Hindlimb muscle (tissue), 1 donor: ENCODE measurements at regions not wholly inside any gene's neighbourhood (a gene's known extent, or its start where the extent isn't known, plus 50 kb on each side); places are given as distances from the start of the nearest gene placed in this dataset.

Experiments used
- DNase-seq: peaks from one replicate; pipeline ENCODE4 v3.0.0-alpha.2; 2013

DNA sequence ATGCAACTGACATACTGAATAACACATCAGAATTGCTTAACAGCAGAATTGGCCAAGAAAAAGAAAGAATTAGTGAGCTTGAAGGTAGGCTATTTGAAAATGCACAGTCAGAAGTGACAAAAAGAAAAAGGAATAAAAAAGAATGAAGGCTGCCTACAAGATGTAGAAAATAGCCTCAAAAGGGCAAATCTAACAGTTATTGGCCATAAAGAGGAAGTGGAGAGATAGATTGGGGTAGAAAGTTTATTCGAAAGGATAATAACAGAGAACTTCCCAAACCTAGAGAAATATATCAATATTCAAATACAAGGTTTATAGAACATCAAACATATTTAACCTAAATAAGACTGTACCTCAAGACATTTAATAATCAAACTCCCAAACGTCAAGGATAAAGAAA, 67.5 kb downstream of the ATP6V1G3 start:
- no peak for DNase-seq

DNA sequence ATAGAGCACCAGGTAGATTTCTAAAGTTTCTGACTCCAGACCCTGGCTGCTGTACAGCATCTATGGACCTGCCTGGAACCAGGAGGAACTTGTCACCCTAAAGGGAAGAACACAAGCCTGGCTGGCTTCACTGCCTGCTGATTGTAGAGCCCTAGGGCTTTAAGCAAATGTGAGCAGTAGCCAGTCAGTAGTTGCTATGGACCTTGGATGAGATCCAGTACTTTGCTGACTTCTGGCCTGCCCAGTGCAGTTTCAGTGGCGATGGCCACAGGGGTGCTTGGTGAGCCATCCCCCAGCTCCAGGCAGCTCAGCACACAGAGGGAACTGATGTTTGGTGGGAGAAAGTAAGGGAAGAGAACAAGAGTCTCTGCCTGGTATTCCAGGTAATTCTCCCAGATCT, 68.4 kb downstream of the ATP6V1G3 start:
- no peak for DNase-seq

DNA sequence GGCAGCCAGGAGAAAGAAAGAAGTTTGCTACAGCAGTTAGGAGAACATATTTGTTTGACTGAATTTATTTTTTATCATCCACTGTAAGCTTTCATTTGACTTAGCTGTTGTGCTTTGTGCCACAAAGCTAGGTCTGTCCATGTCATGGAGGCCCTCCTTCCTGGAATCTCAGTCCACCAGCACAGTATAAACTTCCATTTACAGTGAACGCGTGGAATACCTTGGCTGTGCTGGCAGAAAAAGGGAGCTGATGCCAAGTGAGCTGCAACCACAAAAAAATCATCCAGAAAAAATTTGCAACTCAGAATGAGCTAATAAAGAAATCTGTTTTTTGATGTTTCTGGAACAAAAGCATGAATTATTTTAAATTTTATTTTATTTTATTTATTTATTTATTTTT, 72.6 kb downstream of the ATP6V1G3 start:
- DNase-seq = peak; percentile 2

DNA sequence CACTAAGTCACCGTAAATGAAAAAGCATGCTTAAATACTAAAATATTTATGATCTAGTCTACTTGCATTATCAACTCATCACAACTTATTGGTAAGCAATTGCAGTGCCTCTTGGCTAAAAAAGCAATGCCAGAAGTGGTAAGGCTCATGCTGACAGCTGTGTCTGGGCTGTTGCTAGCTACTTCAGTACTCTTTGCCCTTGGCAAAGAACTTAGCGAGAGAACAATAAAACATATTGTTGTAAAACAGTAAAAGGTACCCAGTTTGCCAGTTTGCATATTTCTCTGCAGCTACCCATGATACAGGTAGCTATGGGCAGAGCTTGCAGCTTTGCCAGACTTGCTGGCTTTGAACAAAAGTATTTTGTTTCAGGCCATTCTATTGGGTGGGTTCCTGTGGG, 73.1 kb downstream of the ATP6V1G3 start:
- DNase-seq = no peak

DNA sequence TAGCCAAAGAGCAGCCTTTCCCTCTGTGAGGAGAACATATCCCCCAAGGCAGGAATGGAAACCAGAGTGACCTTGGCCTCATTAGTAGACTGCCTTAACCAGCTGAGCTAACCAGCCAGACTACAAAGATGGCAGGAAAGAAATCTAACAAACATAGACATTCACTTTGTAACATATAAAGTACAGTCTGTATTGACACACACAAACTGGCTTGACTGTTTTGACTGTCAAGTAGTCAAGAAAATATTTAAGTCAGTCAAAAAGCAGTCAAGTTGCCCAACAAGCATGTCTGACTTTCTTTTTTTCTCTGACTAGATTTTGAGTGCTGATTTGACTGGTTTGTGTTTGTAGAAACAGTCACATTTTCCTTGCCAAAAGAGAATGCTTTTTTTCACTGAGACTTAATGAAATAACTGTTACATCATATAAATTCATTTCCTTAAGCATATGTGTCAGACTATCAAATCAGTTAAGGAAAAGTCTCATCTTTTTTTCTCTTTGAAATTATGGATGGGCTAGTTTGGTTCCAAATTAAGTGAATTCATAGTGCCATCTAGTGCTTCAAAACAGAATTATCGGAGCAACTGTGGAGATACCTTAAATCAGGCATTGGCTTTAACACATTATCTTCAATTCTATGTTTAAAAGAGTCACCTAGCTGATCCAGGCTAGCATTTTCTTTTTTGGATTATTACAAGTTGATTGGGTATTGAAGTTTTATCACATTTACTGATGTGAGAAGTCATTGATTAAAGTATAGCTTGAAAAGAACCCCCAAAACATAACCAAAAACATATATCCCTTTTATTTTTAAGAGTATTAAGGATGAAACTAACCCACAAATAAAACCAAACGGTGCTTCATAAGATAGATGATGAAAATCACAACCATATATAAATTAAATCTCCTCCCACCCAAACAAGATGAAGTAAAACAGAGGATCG, 75.0 kb downstream of the ATP6V1G3 start:
- peak; percentile 54 for DNase-seq

DNA sequence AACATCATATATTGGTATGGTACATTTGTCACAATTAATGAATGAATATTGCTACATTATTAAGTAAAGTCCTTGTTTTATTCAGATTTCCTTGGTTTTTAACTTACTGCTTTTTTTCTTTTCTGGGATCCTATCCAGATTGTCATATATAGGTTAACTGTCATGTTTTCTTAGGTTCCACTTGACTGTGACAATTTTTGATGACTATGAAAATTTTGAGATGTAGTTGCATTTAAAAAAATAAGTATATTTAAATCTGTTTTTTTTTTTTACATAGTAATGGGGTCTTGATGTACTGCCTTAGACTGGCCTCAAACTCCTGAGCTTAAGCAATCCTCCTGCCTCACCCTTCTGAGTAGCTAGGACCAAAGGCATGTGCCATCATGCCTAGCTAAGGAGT, 76.8 kb downstream of the ATP6V1G3 start:
- DNase-seq = no peak

DNA sequence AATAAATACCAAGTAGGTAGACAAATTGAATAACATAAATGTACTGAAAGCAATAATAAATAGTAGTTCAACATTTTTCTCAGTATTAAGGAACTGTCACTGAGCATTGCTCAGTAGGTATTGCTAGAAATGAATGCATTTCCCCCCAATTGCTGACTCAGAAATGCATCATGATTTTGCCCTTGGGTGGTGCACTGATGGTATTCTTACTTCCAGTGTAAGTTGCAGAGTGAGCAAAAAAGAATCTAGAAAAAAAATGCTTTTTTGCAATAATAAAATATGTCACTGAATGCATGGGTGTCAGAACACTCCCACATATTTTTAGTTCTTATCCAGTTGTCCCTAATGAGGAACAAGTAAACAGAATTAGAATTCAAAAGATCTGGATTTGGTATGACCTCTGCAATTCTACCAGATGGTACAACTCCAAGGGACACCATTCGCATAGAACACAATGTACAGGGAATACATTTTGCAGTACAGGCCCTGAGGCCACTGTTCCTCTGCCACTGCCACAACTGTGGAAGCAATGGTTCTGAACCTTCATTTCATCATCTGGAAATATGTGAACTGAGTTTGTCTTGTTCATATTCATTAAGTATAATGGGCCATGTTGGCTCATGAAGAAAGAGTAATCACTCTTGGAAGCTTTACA, 78.0 kb downstream of the ATP6V1G3 start:
- no peak for DNase-seq

DNA sequence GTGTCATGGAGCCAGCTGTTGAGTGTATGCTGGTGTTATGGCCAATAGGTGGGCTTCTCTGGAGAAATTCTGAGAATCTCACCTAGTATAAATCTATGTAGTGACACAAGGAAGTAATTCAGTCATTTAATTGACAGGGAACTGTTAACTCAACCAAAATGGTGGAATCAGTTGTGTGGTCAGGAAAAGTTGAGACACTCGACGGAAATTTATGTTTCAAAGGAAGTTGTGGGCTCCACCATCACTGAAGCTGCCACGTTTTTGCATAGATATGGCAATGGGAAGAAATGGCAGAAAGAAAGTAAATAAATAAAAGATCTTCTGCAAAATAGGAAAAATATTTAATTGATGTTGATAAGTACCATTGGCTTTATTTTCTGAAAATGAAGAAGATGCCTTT, 84.5 kb downstream of the ATP6V1G3 start:
- DNase-seq = no peak

DNA sequence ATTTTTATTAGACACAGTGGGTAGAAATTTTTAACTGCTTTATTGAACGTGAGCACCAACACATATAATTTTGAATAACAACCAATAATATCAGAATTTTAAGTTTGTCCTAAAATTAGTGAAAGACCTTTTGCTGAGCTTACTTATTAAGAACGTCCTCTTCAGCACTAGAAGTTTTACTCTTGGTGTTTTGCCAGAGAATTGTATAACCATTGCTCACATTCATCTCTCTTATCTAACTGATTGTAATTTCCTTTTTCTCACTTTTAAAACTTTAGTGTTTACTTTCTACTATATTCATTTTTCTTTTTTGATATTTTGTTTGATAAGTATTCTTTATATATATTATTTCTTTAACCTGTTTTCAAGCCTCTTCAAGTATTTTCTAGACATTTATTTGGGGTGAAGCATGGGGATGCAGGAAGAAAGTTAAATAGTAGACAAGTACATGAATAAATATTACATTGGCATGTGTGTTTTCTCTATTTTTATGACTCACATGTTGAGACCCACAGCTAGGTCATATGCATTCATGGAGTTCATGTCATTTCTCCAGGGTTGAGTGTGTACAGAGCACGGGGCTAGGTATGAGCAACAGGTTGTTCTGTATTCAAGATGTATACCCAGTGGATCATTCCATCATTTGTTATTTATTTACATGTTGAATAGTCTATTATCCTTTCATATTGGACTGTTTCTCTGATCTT, 90.6 kb downstream of the ATP6V1G3 start:
- no peak for DNase-seq

DNA sequence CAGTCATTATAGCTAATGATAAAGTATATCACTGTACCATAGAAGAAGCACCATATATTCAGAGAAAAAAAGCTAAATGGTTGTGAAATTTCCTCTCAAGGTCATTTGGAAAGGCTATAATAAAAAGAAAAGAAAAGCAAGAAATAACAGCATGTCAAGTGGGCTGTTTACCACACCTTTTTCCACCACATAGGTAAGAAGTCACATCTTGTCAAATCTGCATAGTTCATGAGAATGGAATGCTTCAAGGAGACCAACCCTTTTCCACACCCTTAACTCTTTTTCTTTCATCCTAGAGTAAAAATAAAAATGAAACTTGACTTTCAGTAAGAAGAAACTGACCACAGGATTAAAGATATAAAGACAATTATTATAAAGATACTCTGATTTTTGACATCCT, 91.2 kb downstream of the ATP6V1G3 start:
- no peak for DNase-seq

DNA sequence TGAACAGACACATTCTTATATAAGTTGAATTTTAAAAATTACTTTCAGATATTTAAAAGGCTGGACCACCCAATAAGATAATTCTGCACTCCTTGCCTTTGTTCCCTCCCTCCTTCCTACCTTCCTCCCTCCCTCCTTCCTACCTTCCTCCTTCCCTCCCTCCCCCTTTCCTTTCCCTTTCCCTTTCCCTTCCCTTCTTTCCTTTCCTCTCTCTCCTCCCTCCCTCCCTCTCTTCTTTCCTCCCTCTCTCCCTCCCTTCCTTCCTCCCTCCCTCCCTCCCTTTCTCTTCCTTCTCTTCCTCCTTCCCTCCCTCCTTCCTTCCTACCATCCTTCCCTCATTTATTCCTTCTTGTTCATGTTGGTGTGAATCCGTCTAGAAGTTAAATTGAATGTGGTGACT, 93.0 kb downstream of the ATP6V1G3 start:
- DNase-seq = no peak

DNA sequence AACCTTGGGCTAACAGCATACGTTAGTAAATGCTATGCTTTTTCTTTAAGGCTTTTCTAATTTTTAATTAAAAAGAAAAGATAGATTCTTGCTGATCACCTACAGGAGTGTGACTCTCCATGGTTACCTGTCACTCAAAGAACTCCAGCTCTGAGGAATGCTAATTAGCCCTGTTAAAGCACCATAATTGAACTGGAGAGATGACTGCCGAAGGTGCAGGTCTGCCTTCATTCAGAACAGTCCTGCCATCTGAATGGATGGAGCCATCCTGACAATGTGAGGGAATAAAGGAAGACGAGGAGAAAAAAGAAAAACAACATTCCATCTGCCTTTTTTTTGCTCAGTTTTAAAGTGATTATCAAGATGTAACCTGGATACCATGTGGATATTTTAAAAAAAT, 94.6 kb downstream of the ATP6V1G3 start:
- no peak for DNase-seq

DNA sequence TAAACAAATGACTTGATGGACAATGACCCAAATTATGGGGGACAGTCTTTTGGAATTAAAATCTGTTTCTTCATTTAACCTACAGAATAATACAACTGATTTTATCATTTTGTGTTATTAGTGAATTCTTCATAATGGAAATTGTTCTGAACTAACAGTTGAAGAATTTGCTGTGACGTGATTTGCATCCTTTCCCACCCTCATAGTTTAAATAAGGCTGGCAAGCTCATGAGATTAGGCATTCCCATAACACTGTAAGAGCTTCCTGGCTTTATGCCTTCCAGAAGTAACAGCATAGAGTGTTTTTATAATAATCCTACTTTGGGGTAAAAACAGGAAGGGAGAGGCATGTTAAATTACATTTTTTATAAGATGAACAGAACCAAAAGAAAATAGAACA, 95.7 kb downstream of the ATP6V1G3 start:
- no peak for DNase-seq

DNA sequence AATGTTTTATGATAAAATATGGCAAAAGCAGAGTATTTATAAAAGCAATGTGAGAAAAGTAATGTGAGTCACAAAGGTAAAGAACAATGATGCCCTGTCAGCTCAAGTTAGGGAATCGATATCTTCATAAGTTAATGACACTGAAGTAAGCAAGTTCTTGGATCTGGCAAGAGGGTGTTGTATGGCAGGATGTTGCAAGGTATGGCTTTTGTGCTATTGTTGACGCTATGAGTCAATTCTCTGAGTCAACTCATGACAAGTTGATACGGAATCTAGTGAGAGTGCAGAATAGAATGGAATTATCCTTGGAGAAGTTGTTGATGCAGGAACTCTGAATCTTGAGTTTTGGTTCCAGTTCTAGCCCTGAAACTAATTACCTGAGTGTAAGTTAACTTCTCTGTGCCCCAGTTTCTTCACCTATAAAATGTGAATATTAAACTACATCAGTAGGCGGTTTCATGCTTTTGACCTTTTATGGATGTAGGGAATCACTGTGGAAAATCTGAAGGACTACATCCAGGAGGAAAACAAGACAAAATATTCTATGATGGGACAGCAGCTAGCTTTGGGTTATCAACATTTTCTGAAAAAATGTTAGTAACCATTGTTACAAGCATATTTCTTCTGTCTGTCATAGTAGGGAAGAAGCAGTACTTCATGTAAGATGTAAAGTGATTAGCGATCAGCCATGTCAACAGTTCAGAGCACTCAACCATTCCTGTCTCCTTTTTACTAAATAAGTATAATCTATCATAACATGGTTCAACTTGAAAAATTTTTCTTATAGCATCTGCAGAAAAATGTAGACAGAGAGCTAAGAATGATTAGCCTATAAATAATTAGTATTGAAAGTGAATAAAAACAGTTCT, 96.9 kb downstream of the ATP6V1G3 start:
- no peak for DNase-seq

DNA sequence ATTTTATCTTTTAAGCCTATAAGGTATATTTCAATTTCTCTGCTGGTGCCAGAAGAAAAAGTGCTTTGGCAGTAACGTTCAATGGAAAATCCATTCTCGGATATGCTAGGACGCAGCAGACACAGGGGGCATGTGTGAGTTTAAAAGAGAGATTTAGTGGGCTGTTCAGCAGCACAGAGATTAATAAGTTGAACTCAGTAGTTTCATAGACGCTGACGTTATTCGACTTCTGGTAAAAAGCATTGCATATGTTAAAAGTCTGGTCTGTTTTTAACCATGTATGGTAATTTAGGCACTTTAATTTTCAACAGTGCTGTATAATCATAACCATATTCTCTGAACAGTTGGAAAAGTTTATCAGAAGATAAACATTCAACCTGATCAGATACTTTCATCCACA, 99.6 kb downstream of the ATP6V1G3 start:
- no peak for DNase-seq

DNA sequence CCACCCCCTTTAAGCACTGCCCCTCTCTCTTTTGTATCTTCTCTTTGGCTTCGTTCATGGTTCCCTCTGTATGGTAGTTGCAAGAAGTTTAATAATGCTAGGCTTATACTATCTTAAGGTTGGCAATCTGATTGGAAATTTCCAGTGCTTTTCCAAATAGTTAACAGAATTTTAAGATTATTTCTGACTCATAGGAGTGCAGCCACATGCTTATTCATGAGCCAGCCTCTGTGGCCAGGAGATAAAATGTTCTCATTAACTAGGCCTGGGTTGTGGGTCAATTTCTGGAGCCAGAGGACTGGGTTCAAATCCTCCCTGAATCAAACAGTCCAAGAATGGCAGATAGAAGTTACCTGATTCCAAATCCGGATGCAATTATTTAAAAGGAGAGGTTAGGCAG, 103.1 kb downstream of the ATP6V1G3 start:
- DNase-seq = no peak

DNA sequence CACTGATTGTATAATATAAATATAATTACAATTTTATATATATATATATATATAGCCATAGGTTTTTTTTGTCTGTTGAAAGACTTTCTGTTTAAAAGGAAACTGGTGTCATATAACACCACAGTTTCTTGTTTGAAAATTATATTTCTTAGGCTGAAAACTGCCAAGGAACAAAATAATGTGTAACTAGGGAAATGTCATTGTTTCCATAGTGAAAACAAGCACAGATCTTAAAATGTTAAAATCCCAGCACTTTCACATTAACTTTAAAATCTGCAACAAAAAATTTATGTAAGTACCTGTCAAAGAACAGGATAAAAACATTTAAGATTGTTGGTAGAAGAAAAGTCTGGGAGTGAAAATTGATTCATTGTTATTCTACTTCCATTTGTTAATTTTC, 104.2 kb downstream of the ATP6V1G3 start:
- DNase-seq = no peak

DNA sequence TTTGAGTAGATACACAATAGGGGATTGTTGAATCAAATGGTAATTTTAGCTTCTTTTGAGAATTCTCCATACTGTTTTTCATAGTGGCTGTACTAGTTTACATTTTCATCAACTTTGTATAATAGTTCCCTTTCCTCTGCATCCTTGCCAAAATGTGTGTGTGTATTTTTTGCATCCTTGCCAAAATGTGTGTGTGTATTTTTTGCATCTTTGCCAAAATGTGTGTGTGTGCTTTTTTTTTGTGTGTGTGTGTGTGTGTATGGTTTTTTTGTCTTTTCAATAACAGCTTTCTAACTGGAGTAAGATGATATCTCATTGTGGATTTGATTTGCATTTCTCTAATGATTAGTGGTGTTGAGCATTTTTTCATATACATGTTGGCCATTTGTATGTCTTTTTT, 105.4 kb downstream of the ATP6V1G3 start:
- DNase-seq = no peak

DNA sequence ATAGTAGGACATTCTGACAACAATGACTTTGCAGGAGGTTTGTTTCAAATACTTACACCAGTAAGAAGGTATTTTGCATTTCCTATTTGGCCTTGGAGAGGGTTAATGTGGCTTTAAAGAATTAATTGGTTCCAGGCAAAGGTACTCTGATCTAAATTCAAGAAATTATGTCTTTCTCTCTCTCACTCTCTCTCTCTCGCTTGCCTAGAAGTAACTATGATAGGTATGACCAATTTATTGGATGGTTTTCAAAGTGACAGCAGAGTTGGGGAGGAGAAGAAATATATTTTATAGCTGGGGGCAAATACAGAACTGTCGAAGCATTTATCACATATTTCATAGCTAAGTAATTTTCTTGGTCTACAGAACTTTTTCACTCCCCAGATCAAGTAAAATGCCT, 116.0 kb downstream of the ATP6V1G3 start:
- no peak for DNase-seq

DNA sequence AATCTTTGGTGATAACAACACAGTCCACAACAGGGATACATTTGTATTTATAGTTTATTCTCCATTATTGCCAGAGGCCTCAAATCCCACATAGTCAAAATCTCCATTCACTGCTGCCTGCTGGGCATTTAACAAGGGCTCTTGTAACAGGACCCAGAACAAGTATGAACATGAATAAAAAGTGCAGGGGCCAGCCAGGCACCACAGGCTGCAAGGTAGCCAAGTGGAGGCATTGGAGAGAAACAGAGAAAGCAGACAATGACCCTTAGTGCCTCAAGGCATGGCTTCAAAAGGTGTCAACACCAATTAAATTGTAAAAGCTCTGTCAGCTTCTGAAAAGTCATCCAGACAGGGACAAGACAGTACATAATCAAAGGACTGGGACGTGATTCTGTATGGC, 116.8 kb downstream of the ATP6V1G3 start:
- no peak for DNase-seq

DNA sequence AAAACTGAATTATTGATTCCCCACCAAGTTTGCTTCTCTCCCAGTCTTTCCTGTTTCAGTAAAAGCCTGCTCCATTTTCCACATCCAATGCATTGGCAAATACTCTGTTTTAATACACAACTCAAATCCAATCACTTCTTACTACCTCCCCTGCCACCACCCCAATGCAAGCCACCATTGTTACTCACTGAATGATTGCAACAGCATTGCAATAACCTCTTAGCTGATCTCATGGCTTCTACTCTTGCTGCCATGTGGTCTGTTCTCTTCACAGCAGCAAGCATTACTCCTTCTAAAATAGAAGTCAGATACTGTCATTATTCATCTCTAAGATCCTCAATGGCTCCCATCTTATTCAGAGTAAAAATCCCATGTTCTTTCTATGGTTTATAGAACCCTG, 123.4 kb downstream of the ATP6V1G3 start:
- DNase-seq = no peak

DNA sequence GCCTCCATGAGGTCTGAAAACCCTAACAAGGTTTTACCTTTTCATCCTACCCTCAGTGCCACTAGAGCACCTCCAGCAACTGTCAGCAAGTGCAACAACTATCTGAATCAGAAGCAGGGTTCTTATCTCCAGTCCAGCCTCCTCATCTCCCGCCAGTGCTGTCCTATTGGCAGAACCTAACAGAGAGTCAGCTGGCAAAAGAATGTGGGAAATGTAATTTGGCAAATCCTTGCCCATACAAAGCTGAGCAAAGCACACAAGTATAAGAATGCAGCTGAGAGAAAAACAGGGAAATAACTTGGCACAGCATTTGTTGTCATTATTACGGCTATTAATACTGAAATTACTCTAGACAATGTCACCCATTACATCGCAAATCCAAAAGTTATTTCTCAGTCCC, 124.2 kb downstream of the ATP6V1G3 start:
- DNase-seq = no peak

DNA sequence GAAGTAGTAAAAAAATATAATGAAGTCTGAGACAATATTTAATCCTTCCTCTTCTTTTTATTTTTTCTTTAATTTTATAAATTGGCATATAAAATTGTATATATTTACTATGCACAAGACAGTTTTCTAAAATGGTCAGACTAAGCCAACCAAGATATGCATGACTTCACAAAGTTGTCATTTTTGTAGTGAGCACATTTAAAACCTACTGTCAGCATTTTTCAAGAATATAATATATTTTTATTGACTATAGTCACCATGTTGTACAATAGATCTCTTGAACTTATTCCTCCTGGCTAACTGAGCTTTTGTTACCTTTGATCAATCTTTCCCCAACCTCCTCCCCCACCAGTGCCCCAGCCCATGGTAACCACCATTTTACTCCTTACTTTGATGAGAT, 129.2 kb downstream of the ATP6V1G3 start:
- DNase-seq = no peak
